ENCODE measurements at regions not wholly inside any gene's neighbourhood (a gene's known extent, or its start where the extent isn't known, plus 50 kb on each side); places are given as distances from the start of the nearest gene placed in this dataset.
"Not testable (repeated sequence)": the region's sequence is repeated elsewhere in the genome, so short reads cannot be mapped to it uniquely, and the experiment has no call there.

GRCh38 chr13:44713788-44714469 is 137.8 kb upstream of the TSC22D1 start:
- H3K27me3 ChIP-seq: no peaks in the 10 kb centered on the region
- no peaks in the 10 kb centered on the region for H3K4me1 ChIP-seq
- H3K4me3 ChIP-seq: no peak overlapping the region
- no peaks in the 10 kb centered on the region for H3K36me3 ChIP-seq
- TF ChIP-seq, protein P1, sequence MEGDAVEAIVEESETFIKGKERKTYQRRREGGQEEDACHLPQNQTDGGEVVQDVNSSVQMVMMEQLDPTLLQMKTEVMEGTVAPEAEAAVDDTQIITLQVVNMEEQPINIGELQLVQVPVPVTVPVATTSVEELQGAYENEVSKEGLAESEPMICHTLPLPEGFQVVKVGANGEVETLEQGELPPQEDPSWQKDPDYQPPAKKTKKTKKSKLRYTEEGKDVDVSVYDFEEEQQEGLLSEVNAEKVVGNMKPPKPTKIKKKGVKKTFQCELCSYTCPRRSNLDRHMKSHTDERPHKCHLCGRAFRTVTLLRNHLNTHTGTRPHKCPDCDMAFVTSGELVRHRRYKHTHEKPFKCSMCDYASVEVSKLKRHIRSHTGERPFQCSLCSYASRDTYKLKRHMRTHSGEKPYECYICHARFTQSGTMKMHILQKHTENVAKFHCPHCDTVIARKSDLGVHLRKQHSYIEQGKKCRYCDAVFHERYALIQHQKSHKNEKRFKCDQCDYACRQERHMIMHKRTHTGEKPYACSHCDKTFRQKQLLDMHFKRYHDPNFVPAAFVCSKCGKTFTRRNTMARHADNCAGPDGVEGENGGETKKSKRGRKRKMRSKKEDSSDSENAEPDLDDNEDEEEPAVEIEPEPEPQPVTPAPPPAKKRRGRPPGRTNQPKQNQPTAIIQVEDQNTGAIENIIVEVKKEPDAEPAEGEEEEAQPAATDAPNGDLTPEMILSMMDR (IDR thresholded peaks at IDR 0.05): no peak
- no peak for TF ChIP-seq POLR2A (IDR thresholded peaks at IDR 0.05)
- intact Hi-C loops (cut with DNase I; ENCODE audit: low total_unique reads): no loop called here
- H3K9me3 ChIP-seq: no peaks in the 10 kb centered on the region
- DNase-seq: no peak
- no peak overlapping the region for H3K27ac ChIP-seq

- DNase-seq: no peak
- no peaks in the 10 kb centered on the region for H3K36me3 ChIP-seq
- H3K4me3 ChIP-seq: no peak overlapping the region
- H3K27ac ChIP-seq: no peak overlapping the region
- no peaks in the 10 kb centered on the region for H3K9me3 ChIP-seq
- H3K27me3 ChIP-seq: no peaks in the 10 kb centered on the region
- intact Hi-C loops (cut with DNase I; ENCODE audit: low total_unique reads): no loop called here
- H3K4me1 ChIP-seq: no peaks in the 10 kb centered on the region
- TF ChIP-seq, protein P1 (IDR thresholded peaks at IDR 0.05): no peak
- TF ChIP-seq POLR2A (IDR thresholded peaks at IDR 0.05): no peak
These were observed 135.6 kb upstream of the TSC22D1 start for GRCh38 chr13:44711706-44712105.

DNA sequence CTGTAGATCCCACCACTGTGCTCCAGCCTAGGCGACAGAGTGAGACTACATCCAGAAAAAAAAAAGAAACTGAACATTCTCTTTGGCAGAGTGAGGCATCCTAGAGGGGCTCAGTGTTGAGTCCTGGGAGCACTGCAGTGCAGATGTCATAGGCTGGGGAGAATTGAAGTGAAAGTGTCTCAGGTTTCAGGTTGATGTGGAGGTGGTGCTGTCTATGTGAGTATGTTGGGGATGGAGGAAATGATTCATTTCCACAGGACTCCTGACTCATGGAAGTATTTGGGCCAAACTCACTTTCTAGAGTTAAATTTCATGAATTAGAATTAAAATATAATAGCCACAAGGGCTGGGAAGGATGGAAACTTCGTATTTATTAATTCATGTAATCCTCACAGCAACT is 134.4 kb upstream of the TSC22D1 start:
- TF ChIP-seq POLR2A (IDR thresholded peaks at IDR 0.05): no peak
- TF ChIP-seq, protein P1 (IDR thresholded peaks at IDR 0.05): no peak
- no peaks in the 10 kb centered on the region for H3K27me3 ChIP-seq
- no peak for DNase-seq
- H3K27ac ChIP-seq: no peak overlapping the region
- H3K4me3 ChIP-seq: no peak overlapping the region
- H3K36me3 ChIP-seq: no peaks in the 10 kb centered on the region
- H3K4me1 ChIP-seq: no peaks in the 10 kb centered on the region
- intact Hi-C loops (cut with DNase I; ENCODE audit: low total_unique reads): no loop called here
- no peaks in the 10 kb centered on the region for H3K9me3 ChIP-seq

- H3K4me1 ChIP-seq; H3K27ac ChIP-seq; H3K36me3 ChIP-seq; intact Hi-C loops (cut with DNase I; ENCODE audit: low total_unique reads); DNase-seq; H3K27me3 ChIP-seq; H3K4me3 ChIP-seq; H3K9me3 ChIP-seq: not testable (repeated sequence)
These were observed 128.7 kb upstream of the TSC22D1 start for GRCh38 chr13:44704811-44705210.

GRCh38 chr13:44703371-44703770 is 127.2 kb upstream of the TSC22D1 start:
- H3K4me3 ChIP-seq: no peak overlapping the region
- intact Hi-C loops (cut with DNase I; ENCODE audit: low total_unique reads): no loop called here
- no peak for TF ChIP-seq POLR2A (IDR thresholded peaks at IDR 0.05)
- TF ChIP-seq, protein P1 (IDR thresholded peaks at IDR 0.05): no peak
- H3K4me1 ChIP-seq: no peaks in the 10 kb centered on the region
- DNase-seq: no peak
- H3K27me3 ChIP-seq: no peaks in the 10 kb centered on the region
- no peak overlapping the region for H3K27ac ChIP-seq
- no peaks in the 10 kb centered on the region for H3K9me3 ChIP-seq
- H3K36me3 ChIP-seq: no peaks in the 10 kb centered on the region

- intact Hi-C loops (cut with DNase I; ENCODE audit: low total_unique reads): no loop called here
- no peak for DNase-seq
- no peaks in the 10 kb centered on the region for H3K9me3 ChIP-seq
- H3K27me3 ChIP-seq: no peaks in the 10 kb centered on the region
- H3K36me3 ChIP-seq: no peaks in the 10 kb centered on the region
- TF ChIP-seq POLR2A (IDR thresholded peaks at IDR 0.05): no peak
- TF ChIP-seq, protein P1 (IDR thresholded peaks at IDR 0.05): no peak
- no peak overlapping the region for H3K27ac ChIP-seq
- H3K4me1 ChIP-seq: no peaks in the 10 kb centered on the region
- no peak overlapping the region for H3K4me3 ChIP-seq
These were observed 121.9 kb upstream of the TSC22D1 start for GRCh38 chr13:44698066-44698465.
